WTC11 (cell line): ENCODE measurements at regions not wholly inside any gene's neighbourhood (a gene's known extent, or its start where the extent isn't known, plus 50 kb on each side); places are given as distances from the start of the nearest gene placed in this dataset.

ENCODE experiments used
- ATF2 ChIP-seq: sonication (generic); formaldehyde crosslinking; IDR thresholded peaks from 2 replicates; pipeline ENCODE4 v1.8.1; 2022; ENCODE audit warnings: low read depth, missing genetic modification reagents, borderline replicate concordance
- SMAD3 ChIP-seq: sonication (generic); formaldehyde crosslinking; IDR thresholded peaks from 2 replicates; pipeline ENCODE4 v1.8.0; 2022; ENCODE audit warnings: missing genetic modification reagents, mild to moderate bottlenecking, borderline replicate concordance
- TEAD1 ChIP-seq: sonication (generic); formaldehyde crosslinking; IDR thresholded peaks from 2 replicates; pipeline ENCODE4 v1.8.0; 2022; ENCODE audit warnings: mild to moderate bottlenecking, missing genetic modification reagents
- TF ChIP-seq, protein P1 (sequence below): fragments of 200-600 bp; IDR thresholded peaks from 2 replicates; pipeline ENCODE4 v1.8.0; 2022; ENCODE audit warnings: antibody characterized with exemption

DNA sequence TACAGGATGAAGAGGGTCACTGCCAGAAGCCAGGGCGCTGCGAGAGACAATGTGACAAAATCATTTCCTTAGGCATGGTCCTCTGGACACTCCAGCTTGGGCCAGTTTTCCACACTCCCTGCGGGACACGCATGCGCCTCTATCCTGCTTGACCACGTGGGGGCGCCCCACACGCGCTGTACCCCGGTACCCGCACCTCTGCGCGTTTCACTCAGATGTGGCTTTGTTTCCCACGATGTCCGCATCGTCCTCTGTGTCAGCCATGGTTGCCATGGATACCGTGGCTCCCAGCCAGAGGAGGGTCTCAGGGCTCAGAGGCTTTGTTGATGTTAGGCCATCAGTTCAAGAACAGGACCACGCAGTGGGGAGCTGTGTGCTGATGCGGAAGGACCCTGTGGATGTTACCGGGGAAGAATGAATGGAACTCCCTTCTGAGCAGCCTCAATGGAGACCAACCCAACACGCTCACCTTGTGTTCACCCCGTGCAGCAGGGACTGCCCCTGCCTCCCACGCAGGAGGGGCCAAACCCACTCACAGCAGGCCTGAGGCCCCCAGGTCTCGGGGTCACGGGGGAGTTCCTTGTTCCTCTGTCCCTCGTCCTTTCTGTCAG lies 65.8 kb upstream of the SLC22A11 start:
- no peak for TF ChIP-seq ATF2 (CRISPR knock-in tag)
- TF ChIP-seq SMAD3 (CRISPR knock-in tag) = no peak
- TF ChIP-seq, protein P1, sequence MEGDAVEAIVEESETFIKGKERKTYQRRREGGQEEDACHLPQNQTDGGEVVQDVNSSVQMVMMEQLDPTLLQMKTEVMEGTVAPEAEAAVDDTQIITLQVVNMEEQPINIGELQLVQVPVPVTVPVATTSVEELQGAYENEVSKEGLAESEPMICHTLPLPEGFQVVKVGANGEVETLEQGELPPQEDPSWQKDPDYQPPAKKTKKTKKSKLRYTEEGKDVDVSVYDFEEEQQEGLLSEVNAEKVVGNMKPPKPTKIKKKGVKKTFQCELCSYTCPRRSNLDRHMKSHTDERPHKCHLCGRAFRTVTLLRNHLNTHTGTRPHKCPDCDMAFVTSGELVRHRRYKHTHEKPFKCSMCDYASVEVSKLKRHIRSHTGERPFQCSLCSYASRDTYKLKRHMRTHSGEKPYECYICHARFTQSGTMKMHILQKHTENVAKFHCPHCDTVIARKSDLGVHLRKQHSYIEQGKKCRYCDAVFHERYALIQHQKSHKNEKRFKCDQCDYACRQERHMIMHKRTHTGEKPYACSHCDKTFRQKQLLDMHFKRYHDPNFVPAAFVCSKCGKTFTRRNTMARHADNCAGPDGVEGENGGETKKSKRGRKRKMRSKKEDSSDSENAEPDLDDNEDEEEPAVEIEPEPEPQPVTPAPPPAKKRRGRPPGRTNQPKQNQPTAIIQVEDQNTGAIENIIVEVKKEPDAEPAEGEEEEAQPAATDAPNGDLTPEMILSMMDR = peak; percentile 85
- TF ChIP-seq TEAD1 (CRISPR knock-in tag) = no peak
